T-cell (primary cell): ENCODE measurements at regions not wholly inside any gene's neighbourhood (a gene's known extent, or its start where the extent isn't known, plus 50 kb on each side); places are given as distances from the start of the nearest gene placed in this dataset.

Source experiments
- ATAC-seq, 4 experiments: fragments of 200-7000 bp in 3 of 4; fragments of 150-1000 bp in 1 of 4; cut with Tn5 transposase; replicated peaks in 1 of 4; 1 replicate in 3 of 4; 2 replicates in 1 of 4; pipeline ENCODE4 v1.10.0; 2021; ENCODE audit warnings: moderate library complexity in 3 of 4, mild to moderate bottlenecking in 2 of 4, moderate number of reproducible peaks in 1 of 4
- CTCF ChIA-PET, 2 donors: fragments of 300-600 bp; sonication (Branson Sonifier 250); formaldehyde crosslinking; loops; one replicate each; lab custom pipeline; 2022; ENCODE audit warnings: antibody characterized with exemption in 2 of 2; lab: Charles Lee
- POLR2A ChIA-PET, 2 donors: fragments of 300-600 bp; sonication (Branson Sonifier 250); formaldehyde crosslinking; loops; one replicate each; lab custom pipeline; 2022; ENCODE audit warnings: antibody characterized with exemption in 2 of 2; lab: Charles Lee
- DNase-seq, 35 experiments: peaks; one replicate each; pipeline versions ENCODE4 v3.0.0 to v3.0.0-alpha.2; 2013 to 2023
- H3K27ac ChIP-seq: one replicate; pipeline ENCODE4 v1.5.1; 2013; ENCODE audit warnings: low read length
- H3K27me3 ChIP-seq, 2 experiments: replicated peaks in 1 of 2; 1 replicate in 1 of 2; 2 replicates in 1 of 2; pipeline versions ENCODE4 v1.6.1 to v1.7.0; 2013; ENCODE audit warnings: low read length in 1 of 2, mixed read lengths in 1 of 2; ENCODE audit not compliant: control insufficient read depth in 2 of 2, insufficient read depth in 2 of 2; ENCODE audit errors: extremely low read depth in 1 of 2
- H3K36me3 ChIP-seq, 2 donors: 1 replicate in 1 of 2; 2 replicates in 1 of 2; pipeline versions ENCODE4 v1.6.1 to v1.7.0; 2013; ENCODE audit warnings: low read length in 1 of 2; ENCODE audit not compliant: control insufficient read depth in 2 of 2, insufficient read depth in 1 of 2; ENCODE audit errors: extremely low read depth in 1 of 2
- H3K4me1 ChIP-seq, 2 experiments: 1 replicate in 1 of 2; 2 replicates in 1 of 2; pipeline versions ENCODE4 v1.6.1 to v1.7.0; 2013; ENCODE audit warnings: low read length in 2 of 2, mixed read lengths in 1 of 2; ENCODE audit not compliant: insufficient read depth in 2 of 2, control insufficient read depth in 1 of 2; ENCODE audit errors: extremely low read depth in 1 of 2
- H3K4me3 ChIP-seq, 2 donors: 1 replicate in 1 of 2; 2 replicates in 1 of 2; pipeline versions ENCODE4 v1.5.1 to v1.7.0; 2013; ENCODE audit warnings: mild to moderate bottlenecking in 2 of 2, low read length in 1 of 2, moderate library complexity in 1 of 2; ENCODE audit not compliant: control insufficient read depth in 1 of 2; ENCODE audit errors: extremely low read depth in 1 of 2
- H3K9me3 ChIP-seq: 2 replicates; pipeline ENCODE4 v1.7.0; 2013
- H3K27ac Mint-ChIP-seq, 2 donors: one replicate each; pipeline ENCODE4 v1.8.0; 2020 to 2021; ENCODE audit warnings: mild to moderate bottlenecking in 2 of 2, mixed read lengths in 2 of 2
- H3K27me3 Mint-ChIP-seq, 2 donors: one replicate each; pipeline ENCODE4 v1.8.0; 2021 to 2022; ENCODE audit warnings: mixed read lengths in 2 of 2
- H3K36me3 Mint-ChIP-seq: one replicate; pipeline ENCODE4 v1.8.0; 2021; ENCODE audit warnings: mixed read lengths
- H3K4me1 Mint-ChIP-seq, 3 donors: one replicate each; pipeline ENCODE4 v1.8.0; 2020 to 2022; ENCODE audit warnings: mixed read lengths in 3 of 3, mild to moderate bottlenecking in 1 of 3
- H3K4me3 Mint-ChIP-seq, 3 donors: one replicate each; pipeline ENCODE4 v1.8.0; 2020 to 2022; ENCODE audit warnings: mild to moderate bottlenecking in 3 of 3, mixed read lengths in 3 of 3, moderate library complexity in 3 of 3
- H3K9me3 Mint-ChIP-seq, 3 donors: one replicate each; pipeline ENCODE4 v1.8.0; 2020 to 2022; ENCODE audit warnings: mixed read lengths in 3 of 3
- WGBS: methylation state at CpG from one replicate; pipeline ENCODE4 v1.1.5; 2013; ENCODE audit warnings: missing lambda C conversion rate; ENCODE audit not compliant: insufficient coverage; 5-methylcytosine and 5-hydroxymethylcytosine counted together

GRCh38 chr4:144518181-144518895 lies 127.6 kb upstream of the HHIP start:
- WGBS = 60% methylated on average over 6 of the region's 8 CpGs
- Mint-ChIP-seq H3K9me3 (peaks cover 0 to 2% (median 0%) of the 10 kb centered on the region in 3 donors), H3K4me1 (no peaks in the 10 kb centered on the region), H3K4me3 (no peak overlapping the region), H3K27me3 (no peaks in the 10 kb centered on the region), H3K36me3 (no peaks in the 10 kb centered on the region), H3K27ac (no peak overlapping the region)
- Histone ChIP-seq H3K27ac (no peak overlapping the region), H3K4me3 (no peak overlapping the region), H3K27me3 (no peaks in the 10 kb centered on the region), H3K9me3 (no peaks in the 10 kb centered on the region), H3K36me3 (no peaks in the 10 kb centered on the region), H3K4me1 (no peaks in the 10 kb centered on the region)
- DNase-seq = no peak
- no peak for ATAC-seq
- ChIA-PET POLR2A (interaction anchor here in 1 of 2 donors (0.7 kb wide), 1 partner anchor 1351 kb away, joined by 3 read pairs; no protein-coding TSS in a partner anchor), CTCF (no interaction called here)

- DNase-seq (no peak), ATAC-seq (no peak)
- Mint-ChIP-seq H3K9me3 (peaks cover 0 to 1% (median 0%) of the 10 kb centered on the region in 3 donors), H3K4me3 (no peak overlapping the region), H3K4me1 (no peaks in the 10 kb centered on the region), H3K27me3 (peaks cover 0 to 3% of the 10 kb centered on the region in 2 donors), H3K27ac (no peak overlapping the region), H3K36me3 (no peaks in the 10 kb centered on the region)
- POLR2A ChIA-PET = no interaction called here
- H3K4me3 ChIP-seq = no peak overlapping the region
- no peaks in the 10 kb centered on the region for H3K27me3 ChIP-seq
- no peaks in the 10 kb centered on the region for H3K36me3 ChIP-seq
- no peaks in the 10 kb centered on the region for H3K9me3 ChIP-seq
- H3K4me1 ChIP-seq = no peaks in the 10 kb centered on the region
- no CpG with 5 or more reads among the region's 2 CpGs for whole genome bisulfite sequencing
- CTCF ChIA-PET = no interaction called here
- H3K27ac ChIP-seq = no peak overlapping the region
Observed at GRCh38 chr4:144531841-144532240, 114.1 kb upstream of the HHIP start.

- Histone ChIP-seq H3K27ac (no peak overlapping the region), H3K27me3 (no peaks in the 10 kb centered on the region), H3K36me3 (no peaks in the 10 kb centered on the region), H3K9me3 (no peaks in the 10 kb centered on the region), H3K4me1 (no peaks in the 10 kb centered on the region), H3K4me3 (no peak overlapping the region)
- Mint-ChIP-seq H3K27ac (no peak overlapping the region), H3K4me3 (no peak overlapping the region), H3K9me3 (peaks cover 0 to 10% (median 8%) of the 10 kb centered on the region in 3 donors), H3K27me3 (no peaks in the 10 kb centered on the region), H3K4me1 (no peaks in the 10 kb centered on the region), H3K36me3 (no peaks in the 10 kb centered on the region)
- WGBS = no CpG with 5 or more reads among the region's 2 CpGs
- ChIA-PET POLR2A (no interaction called here), CTCF (no interaction called here)
- DNase-seq = no peak
- no peak for ATAC-seq
Observed at GRCh38 chr4:144547678-144548298, 98.2 kb upstream of the HHIP start.

- POLR2A ChIA-PET = interaction anchor here in 1 of 2 donors (0.5 kb wide), 1 partner anchor 87 kb away, joined by 3 read pairs; no protein-coding TSS in a partner anchor
- no peak overlapping the region for H3K4me3 Mint-ChIP-seq
Observed at GRCh38 chr4:144556636-144557035, 89.3 kb upstream of the HHIP start.

GRCh38 chr4:144557404-144557803 lies 88.6 kb upstream of the HHIP start:
- Mint-ChIP-seq H3K4me3 (no peak overlapping the region), H3K4me1 (no peaks in the 10 kb centered on the region), H3K36me3 (no peaks in the 10 kb centered on the region), H3K9me3 (no peaks in the 10 kb centered on the region), H3K27me3 (peaks cover 0 to 4% of the 10 kb centered on the region in 2 donors), H3K27ac (no peak overlapping the region)
- ChIA-PET POLR2A (no interaction called here), CTCF (no interaction called here)
- H3K27ac ChIP-seq = no peak overlapping the region
- no peaks in the 10 kb centered on the region for H3K36me3 ChIP-seq
- no CpG with 5 or more reads among the region's 1 CpG for WGBS
- no peak for ATAC-seq
- no peaks in the 10 kb centered on the region for H3K9me3 ChIP-seq
- H3K4me3 ChIP-seq = no peak overlapping the region
- H3K27me3 ChIP-seq = no peaks in the 10 kb centered on the region
- no peaks in the 10 kb centered on the region for H3K4me1 ChIP-seq
- no peak for DNase-seq

More at GRCh38 chr4:144556636-144557035, 89.3 kb upstream of the HHIP start:
- no CpG with 5 or more reads among the region's 1 CpG for WGBS
- H3K4me3 ChIP-seq = no peak overlapping the region
- no peak overlapping the region for H3K27ac ChIP-seq
- no peak overlapping the region for H3K27ac Mint-ChIP-seq
- CTCF ChIA-PET = no interaction called here
- peaks cover 0 to 4% of the 10 kb centered on the region in 2 donors for H3K27me3 Mint-ChIP-seq
- no peak for ATAC-seq
- H3K36me3 Mint-ChIP-seq = no peaks in the 10 kb centered on the region
- H3K9me3 ChIP-seq = no peaks in the 10 kb centered on the region
- no peaks in the 10 kb centered on the region for H3K4me1 Mint-ChIP-seq
- no peaks in the 10 kb centered on the region for H3K27me3 ChIP-seq
- no peaks in the 10 kb centered on the region for H3K36me3 ChIP-seq
- no peaks in the 10 kb centered on the region for H3K4me1 ChIP-seq
- H3K9me3 Mint-ChIP-seq = no peaks in the 10 kb centered on the region
- no peak for DNase-seq

GRCh38 chr4:144562019-144562705 lies 83.8 kb upstream of the HHIP start:
- Histone ChIP-seq H3K27ac (no peak overlapping the region), H3K36me3 (no peaks in the 10 kb centered on the region), H3K4me3 (no peak overlapping the region), H3K27me3 (no peaks in the 10 kb centered on the region), H3K4me1 (no peaks in the 10 kb centered on the region), H3K9me3 (no peaks in the 10 kb centered on the region)
- no peak overlapping the region for H3K27ac Mint-ChIP-seq
- H3K4me1 Mint-ChIP-seq = no peaks in the 10 kb centered on the region
- ChIA-PET POLR2A (no interaction called here), CTCF (interaction anchor here in 1 of 2 donors (0.5 kb wide), 1 partner anchor 385 kb away, joined by 3 read pairs; no protein-coding TSS in a partner anchor)
- DNase-seq (no peak), ATAC-seq (no peak)
- H3K27me3 Mint-ChIP-seq = no peaks in the 10 kb centered on the region
- WGBS = 37% methylated on average over 7 of the region's 10 CpGs
- no peak overlapping the region for H3K4me3 Mint-ChIP-seq
- H3K9me3 Mint-ChIP-seq = peaks cover 0 to 3% (median 0%) of the 10 kb centered on the region in 3 donors
- H3K36me3 Mint-ChIP-seq = no peaks in the 10 kb centered on the region
